ENCODE measurements at regions not wholly inside any gene's neighbourhood (a gene's known extent, or its start where the extent isn't known, plus 50 kb on each side); places are given as distances from the start of the nearest gene placed in this dataset.

GRCh38 chr9:120080849-120081248 lies 499.1 kb downstream of the CDK5RAP2 start:
- Histone ChIP-seq H3K4me3 (ENCODE audit: low read depth, low read length) (no peak overlapping the region), H3K4me1 (no peaks in the 10 kb centered on the region), H3K9me3 (no peaks in the 10 kb centered on the region; the same call in 1 of the 2 replicates), H3K27me3 (no peaks in the 10 kb centered on the region; the same call in 1 of the 2 replicates), H3K36me3 (no peaks in the 10 kb centered on the region)
- DNase-seq = no peak
- TF ChIP-seq, protein P1, sequence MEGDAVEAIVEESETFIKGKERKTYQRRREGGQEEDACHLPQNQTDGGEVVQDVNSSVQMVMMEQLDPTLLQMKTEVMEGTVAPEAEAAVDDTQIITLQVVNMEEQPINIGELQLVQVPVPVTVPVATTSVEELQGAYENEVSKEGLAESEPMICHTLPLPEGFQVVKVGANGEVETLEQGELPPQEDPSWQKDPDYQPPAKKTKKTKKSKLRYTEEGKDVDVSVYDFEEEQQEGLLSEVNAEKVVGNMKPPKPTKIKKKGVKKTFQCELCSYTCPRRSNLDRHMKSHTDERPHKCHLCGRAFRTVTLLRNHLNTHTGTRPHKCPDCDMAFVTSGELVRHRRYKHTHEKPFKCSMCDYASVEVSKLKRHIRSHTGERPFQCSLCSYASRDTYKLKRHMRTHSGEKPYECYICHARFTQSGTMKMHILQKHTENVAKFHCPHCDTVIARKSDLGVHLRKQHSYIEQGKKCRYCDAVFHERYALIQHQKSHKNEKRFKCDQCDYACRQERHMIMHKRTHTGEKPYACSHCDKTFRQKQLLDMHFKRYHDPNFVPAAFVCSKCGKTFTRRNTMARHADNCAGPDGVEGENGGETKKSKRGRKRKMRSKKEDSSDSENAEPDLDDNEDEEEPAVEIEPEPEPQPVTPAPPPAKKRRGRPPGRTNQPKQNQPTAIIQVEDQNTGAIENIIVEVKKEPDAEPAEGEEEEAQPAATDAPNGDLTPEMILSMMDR (IDR thresholded peaks at IDR 0.05; ENCODE audit: low read depth, low read length) = no peak

DNA sequence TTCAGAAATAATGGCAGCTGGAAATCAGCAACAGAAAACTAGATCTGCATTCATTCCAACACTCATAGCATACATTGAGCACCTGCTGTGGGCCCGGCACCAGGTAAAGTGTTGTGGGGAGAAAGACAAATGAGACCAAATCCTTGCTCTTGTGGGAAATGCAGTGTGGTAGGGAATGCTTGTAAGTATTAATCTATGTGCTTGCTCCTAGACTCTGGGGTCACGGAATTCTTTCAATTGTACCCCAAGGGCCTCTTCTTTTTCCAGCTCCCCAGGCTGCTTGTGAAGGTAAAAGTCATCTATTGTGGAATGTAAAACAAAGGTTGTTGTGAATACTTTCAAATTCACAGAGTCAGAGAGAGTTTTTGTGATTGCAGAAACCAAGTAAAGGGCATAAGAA lies 501.9 kb downstream of the CDK5RAP2 start:
- Histone ChIP-seq H3K9me3 (no peaks in the 10 kb centered on the region), H3K27me3 (no peaks in the 10 kb centered on the region; the same call in 1 of the 2 replicates), H3K36me3 (no peaks in the 10 kb centered on the region), H3K4me3 (ENCODE audit: low read depth, low read length) (no peak overlapping the region), H3K4me1 (no peaks in the 10 kb centered on the region)
- no peak for DNase-seq
- TF ChIP-seq, protein P1 (IDR thresholded peaks at IDR 0.05; ENCODE audit: low read depth, low read length) = no peak

GRCh38 chr9:120071760-120072159 lies 508.2 kb downstream of the CDK5RAP2 start:
- H3K36me3 ChIP-seq = no peaks in the 10 kb centered on the region
- no peak for DNase-seq
- TF ChIP-seq, protein P1 (IDR thresholded peaks at IDR 0.05; ENCODE audit: low read depth, low read length) = no peak

GRCh38 chr9:120066315-120066714 lies 513.7 kb downstream of the CDK5RAP2 start:
- TF ChIP-seq, protein P1 (IDR thresholded peaks at IDR 0.05; ENCODE audit: low read depth, low read length) = no peak
- Histone ChIP-seq H3K4me3 (ENCODE audit: low read depth, low read length) (no peak overlapping the region), H3K9me3 (no peaks in the 10 kb centered on the region), H3K36me3 (no peaks in the 10 kb centered on the region), H3K4me1 (no peaks in the 10 kb centered on the region), H3K27me3 (no peaks in the 10 kb centered on the region)
- DNase-seq = no peak

More at GRCh38 chr9:120071760-120072159, 508.2 kb downstream of the CDK5RAP2 start:
- Histone ChIP-seq H3K4me1 (no peaks in the 10 kb centered on the region), H3K27me3 (no peaks in the 10 kb centered on the region), H3K4me3 (ENCODE audit: low read depth, low read length) (no peak overlapping the region), H3K9me3 (no peaks in the 10 kb centered on the region)

DNA sequence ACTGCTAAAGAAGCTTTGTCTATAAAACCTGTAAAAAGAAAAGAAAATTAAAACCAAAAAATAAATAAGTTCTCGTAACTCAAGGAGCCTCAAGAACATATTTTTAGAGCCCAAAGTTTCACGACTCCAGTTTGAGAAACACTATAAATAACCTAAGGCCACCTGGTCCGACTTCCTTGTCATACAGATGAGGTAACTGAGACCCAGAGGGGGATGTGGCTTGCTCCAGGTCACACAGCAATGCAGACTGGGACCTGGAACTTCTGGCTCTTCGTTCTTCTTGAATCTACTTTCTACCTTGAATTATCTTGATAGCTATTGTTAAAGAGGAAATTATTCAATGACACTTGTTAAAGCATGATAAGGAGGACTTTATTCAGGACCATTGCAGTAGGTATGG lies 514.8 kb downstream of the CDK5RAP2 start:
- H3K9me3 ChIP-seq = no peaks in the 10 kb centered on the region
- no peaks in the 10 kb centered on the region for H3K27me3 ChIP-seq
- no peak overlapping the region for H3K4me3 ChIP-seq (ENCODE audit: low read depth, low read length)
- H3K36me3 ChIP-seq = no peaks in the 10 kb centered on the region
- H3K4me1 ChIP-seq = no peaks in the 10 kb centered on the region
- TF ChIP-seq, protein P1 (IDR thresholded peaks at IDR 0.05; ENCODE audit: low read depth, low read length) = no peak
- DNase-seq = no peak

GRCh38 chr9:120045011-120045410 lies 535.0 kb downstream of the CDK5RAP2 start:
- Histone ChIP-seq H3K4me1 (no peaks in the 10 kb centered on the region), H3K27me3 (no peaks in the 10 kb centered on the region), H3K4me3 (ENCODE audit: low read depth, low read length) (no peak overlapping the region), H3K36me3 (no peaks in the 10 kb centered on the region), H3K9me3 (no peaks in the 10 kb centered on the region)
- no peak for DNase-seq
- TF ChIP-seq, protein P1 (IDR thresholded peaks at IDR 0.05; ENCODE audit: low read depth, low read length) = no peak
